Kidney tubule cell (primary cell): ENCODE measurements at regions not wholly inside any gene's neighbourhood (a gene's known extent, or its start where the extent isn't known, plus 50 kb on each side); places are given as distances from the start of the nearest gene placed in this dataset.
"Not testable (repeated sequence)": the region's sequence is repeated elsewhere in the genome, so short reads cannot be mapped to it uniquely, and the experiment has no call there.

Experiments
- DNase-seq: peaks from one replicate; pipeline ENCODE4 v3.0.0-alpha.2; 2018; ENCODE audit warnings: low spot score

GRCh38 chr3:139135657-139136056 lies 91.0 kb upstream of the PRR23C start:
- no peak for DNase-seq

GRCh38 chr3:139136469-139137202 lies 91.9 kb upstream of the PRR23C start:
- DNase-seq, result no peak

- no peak for DNase-seq
These were observed 95.9 kb upstream of the PRR23C start for GRCh38 chr3:139140553-139140952.

GRCh38 chr3:139145980-139146379 lies 101.3 kb upstream of the PRR23C start:
- DNase-seq, result not testable (repeated sequence)

- no peak for DNase-seq
These were observed 106.8 kb upstream of the PRR23C start for GRCh38 chr3:139151530-139151929.

- not testable (repeated sequence) for DNase-seq
These were observed 108.7 kb upstream of the PRR23C start for GRCh38 chr3:139153434-139153833.

GRCh38 chr3:139157161-139157932 lies 112.7 kb upstream of the PRR23C start:
- no peak for DNase-seq

- DNase-seq, result no peak
These were observed 114.7 kb upstream of the PRR23C start for GRCh38 chr3:139159356-139159755.

GRCh38 chr3:139173372-139174108 lies 128.8 kb upstream of the PRR23C start:
- no peak for DNase-seq

GRCh38 chr3:139180489-139180888 lies 135.8 kb upstream of the PRR23C start:
- DNase-seq, result no peak

- DNase-seq, result no peak
These were observed 137.5 kb upstream of the PRR23C start for GRCh38 chr3:139182143-139182542.

- DNase-seq, result no peak
These were observed 137.9 kb upstream of the PRR23C start for GRCh38 chr3:139182598-139182997.

- no peak for DNase-seq
These were observed 140.8 kb upstream of the PRR23C start for GRCh38 chr3:139185527-139185926.

GRCh38 chr3:139187154-139187553 lies 142.5 kb upstream of the PRR23C start:
- DNase-seq, result peak; percentile 12

- DNase-seq, result no peak
These were observed 143.0 kb upstream of the PRR23C start for GRCh38 chr3:139187648-139188047.

- no peak for DNase-seq
These were observed 145.3 kb upstream of the PRR23C start for GRCh38 chr3:139189943-139190342.

- DNase-seq, result not testable (repeated sequence)
These were observed 149.4 kb upstream of the MRPS22 start for GRCh38 chr3:139194421-139194820.

GRCh38 chr3:139196146-139196545 lies 147.7 kb upstream of the MRPS22 start:
- DNase-seq, result not testable (repeated sequence)

- no peak for DNase-seq
These were observed 146.6 kb upstream of the MRPS22 start for GRCh38 chr3:139197251-139197650.

- DNase-seq, result no peak
These were observed 145.6 kb upstream of the MRPS22 start for GRCh38 chr3:139198186-139198585.

GRCh38 chr3:139198929-139199328 lies 144.9 kb upstream of the MRPS22 start:
- peak; percentile 24 for DNase-seq

GRCh38 chr3:139199421-139200010 lies 144.3 kb upstream of the MRPS22 start:
- no peak for DNase-seq
